ENCODE measurements at regions not wholly inside any gene's neighbourhood (a gene's known extent, or its start where the extent isn't known, plus 50 kb on each side); places are given as distances from the start of the nearest gene placed in this dataset.
"Not testable (repeated sequence)": the region's sequence is repeated elsewhere in the genome, so short reads cannot be mapped to it uniquely, and the experiment has no call there.

DNA sequence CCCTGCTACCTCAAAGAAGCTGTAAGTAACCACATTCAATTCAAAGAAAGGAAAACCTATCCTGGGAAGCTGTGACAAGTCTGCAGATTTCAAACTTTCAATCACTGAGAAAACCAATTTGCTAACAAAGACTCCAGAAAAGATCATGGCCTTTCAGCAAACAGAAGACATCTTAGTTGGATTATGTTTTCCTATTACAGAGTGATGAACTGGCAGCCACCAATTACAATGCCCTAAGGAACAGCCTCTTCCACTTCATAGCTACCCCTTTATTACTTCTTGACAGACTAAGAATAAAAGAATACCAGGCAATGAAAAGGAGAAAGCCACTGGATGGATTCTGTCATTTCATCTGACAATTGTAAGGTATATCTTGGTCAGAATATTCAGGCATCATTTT lies 128.2 kb upstream of the RASEF start:
- no peak for DNase-seq

DNA sequence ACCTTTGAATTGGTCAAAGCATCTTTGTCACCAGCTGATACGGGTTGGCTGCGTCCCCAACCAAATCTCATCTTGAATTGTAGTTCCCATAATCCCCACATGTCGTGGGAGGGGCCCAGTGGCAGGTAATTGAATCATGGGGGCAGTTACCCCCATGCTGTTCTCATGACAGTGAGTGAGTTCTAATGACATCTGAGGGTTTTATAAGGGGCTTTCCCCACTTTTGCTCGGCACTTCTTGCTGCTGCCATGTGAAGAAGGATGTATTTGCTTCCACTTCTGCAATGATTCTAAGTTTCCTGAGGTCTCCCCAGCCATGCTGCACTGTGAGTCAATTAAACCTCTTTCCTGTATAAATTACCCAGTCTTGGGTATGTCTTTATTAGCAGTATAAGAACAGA lies 126.1 kb upstream of the RASEF start:
- DNase-seq: not testable (repeated sequence)

DNA sequence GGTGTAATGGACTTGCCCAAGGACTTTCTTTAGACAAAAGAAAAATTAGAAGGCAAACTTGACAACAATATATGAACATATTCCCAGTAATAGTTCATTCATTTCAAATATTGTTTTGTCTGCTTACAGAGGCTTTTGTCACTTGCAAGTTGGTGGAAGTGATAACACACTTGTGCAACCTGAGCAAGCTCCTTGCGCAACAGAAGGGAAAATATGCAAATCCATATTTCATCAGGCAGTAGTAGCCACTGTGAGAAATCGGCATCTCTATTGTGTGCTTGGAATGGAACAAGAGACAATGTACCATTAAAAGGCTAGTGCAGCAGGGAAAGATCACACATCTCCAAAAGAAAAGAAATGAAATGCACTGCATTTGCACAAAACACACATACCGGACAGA lies 125.3 kb upstream of the RASEF start:
- no peak for DNase-seq

- DNase-seq: no peak
These were observed 123.3 kb upstream of the RASEF start for GRCh38 chr9:83186155-83186737.

DNA sequence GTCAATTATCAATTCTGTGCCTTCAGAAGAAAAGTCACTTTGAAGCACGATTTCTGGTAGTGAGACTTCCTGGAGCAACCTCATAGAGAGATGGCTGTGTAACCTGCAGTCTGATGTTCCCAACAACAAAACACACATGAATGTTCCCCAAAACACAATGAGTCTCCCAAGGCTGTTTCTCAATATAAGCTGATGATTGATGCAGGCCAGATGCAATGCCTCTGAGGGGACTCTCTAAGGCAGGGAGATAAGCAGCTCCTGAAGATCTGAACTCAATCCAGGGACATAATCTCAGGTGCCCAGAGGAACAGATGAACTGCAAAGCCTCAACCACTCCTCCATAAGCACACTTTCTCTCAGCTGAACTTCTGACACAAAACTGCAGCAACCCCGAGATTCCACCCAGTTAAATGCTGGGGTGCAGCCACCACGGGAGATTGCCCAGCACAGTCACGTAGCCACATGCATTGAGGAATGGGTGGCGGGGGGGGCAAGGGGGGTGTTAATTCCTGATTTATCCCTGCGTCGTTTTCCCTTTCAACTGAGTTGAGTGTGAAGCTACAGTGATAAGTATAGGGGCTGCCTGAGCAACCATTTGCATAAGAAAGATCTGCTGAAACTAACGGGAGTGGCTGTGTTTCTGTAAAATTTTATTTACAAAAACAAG lies 122.7 kb upstream of the RASEF start:
- DNase-seq: no peak

GRCh38 chr9:83183621-83184020 lies 120.7 kb upstream of the RASEF start:
- DNase-seq: no peak

DNA sequence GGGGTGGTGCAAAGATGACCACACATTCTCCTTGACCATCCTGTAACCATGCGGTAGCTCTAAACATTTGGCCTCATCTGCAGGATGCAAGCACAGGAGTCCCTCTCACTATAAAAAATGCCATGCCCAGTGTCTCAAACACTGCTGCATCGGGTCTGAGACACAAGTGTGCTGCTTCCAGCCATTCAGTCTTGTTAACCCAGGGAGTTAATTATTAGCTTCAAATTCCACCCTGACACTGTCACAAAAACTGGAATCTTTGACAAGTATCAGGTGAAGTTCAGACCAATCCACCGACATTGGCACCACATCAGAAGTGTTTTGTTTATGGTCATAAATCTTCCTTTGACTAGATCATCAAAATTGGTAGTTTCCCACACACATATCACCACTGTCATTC lies 119.1 kb upstream of the RASEF start:
- DNase-seq: no peak

GRCh38 chr9:83178717-83179116 lies 115.8 kb upstream of the RASEF start:
- DNase-seq: no peak

DNA sequence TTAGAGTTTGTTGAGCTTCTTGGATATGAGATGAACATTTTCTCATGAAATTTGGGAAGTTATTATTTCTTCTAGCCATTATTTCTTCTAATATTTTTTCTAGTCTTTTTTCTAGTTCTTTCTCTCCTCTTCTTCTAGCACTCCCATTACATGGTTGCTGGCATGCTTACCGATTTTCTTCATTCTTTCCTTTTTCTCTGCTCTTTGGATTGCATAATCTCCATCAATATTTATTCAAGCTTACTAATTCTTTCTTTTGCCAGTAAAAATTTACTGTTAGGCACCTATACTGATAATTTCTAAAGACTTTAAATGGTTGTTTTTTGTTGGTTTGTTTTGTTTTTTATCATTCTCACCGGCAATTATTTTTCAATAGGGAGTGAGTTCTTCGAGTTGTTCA lies 114.8 kb upstream of the RASEF start:
- no peak for DNase-seq

GRCh38 chr9:83167126-83167525 lies 104.2 kb upstream of the RASEF start:
- DNase-seq: no peak

- no peak for DNase-seq
These were observed 103.4 kb upstream of the RASEF start for GRCh38 chr9:83166372-83166771.

DNA sequence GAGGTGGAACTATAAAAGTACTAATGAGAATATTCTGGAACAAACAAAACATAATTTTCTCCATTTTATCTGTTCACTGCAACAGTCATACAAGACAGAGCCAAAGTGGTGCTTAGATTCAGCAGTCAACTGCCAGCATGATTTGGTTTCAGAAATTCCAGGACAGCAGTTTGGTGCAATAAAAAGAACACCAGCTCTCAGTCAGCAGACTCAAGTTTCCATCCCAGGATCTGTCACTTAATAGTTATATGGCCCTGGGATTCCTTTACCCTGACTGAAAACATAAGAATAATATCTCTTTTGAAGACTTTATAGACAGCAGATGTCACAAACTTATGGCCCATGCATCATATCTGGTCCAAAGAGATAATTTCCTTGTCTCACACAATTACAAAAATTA lies 92.8 kb upstream of the RASEF start:
- no peak for DNase-seq

DNA sequence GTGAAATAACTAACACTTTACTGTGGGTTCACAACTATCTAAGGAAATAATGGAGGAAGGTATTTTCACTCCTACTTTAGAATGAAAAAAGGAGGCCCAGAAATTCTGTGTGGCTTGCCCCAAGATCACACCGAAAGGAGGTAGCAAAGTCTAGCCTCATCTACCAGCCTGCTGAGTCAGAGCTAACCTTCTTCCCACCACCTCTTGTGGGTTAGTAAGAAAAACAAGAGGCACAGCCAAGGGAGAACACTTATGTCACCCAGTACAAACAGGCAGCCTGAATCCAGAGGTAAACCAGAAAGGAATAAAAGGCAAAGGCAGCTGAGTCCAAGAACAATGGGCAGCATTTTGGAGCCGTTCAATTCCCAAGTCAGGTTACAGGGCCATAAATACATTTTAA lies 91.9 kb upstream of the RASEF start:
- DNase-seq: peak; percentile 3

DNA sequence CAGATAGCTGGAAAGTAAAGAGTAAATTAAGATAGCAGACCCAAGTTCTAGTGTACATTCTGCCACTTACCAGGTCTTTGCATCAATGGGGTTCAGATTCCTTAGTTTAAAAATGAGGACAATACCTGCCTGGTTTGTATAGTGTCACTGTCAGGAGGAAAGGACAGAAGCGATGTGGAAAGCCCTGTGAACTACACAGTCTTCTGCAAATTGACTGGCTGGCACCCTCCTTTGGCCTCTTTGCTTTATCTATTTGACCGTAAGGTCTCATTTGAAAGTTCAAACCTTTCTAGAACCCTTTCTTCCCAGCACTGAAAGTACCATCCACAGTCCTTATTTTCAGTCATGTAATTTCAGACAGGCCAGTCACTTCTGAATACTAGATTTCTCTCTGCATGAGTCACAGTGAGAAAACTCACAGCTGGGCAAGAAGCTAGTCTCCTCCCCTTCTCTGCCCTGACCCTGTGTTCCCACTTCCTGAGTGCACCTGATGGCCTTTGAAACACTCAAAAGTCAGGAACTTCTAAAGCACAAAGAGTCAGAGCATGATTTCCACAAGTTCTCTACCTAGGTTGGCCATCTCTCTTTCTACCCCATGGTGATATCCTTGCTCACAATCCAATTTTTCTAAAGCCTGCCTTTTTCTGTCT lies 91.3 kb upstream of the RASEF start:
- DNase-seq: no peak

- DNase-seq: no peak
These were observed 90.1 kb upstream of the RASEF start for GRCh38 chr9:83153030-83153429.

- no peak for DNase-seq
These were observed 88.7 kb upstream of the RASEF start for GRCh38 chr9:83151627-83152137.

- no peak for DNase-seq
These were observed 84.6 kb upstream of the RASEF start for GRCh38 chr9:83147315-83148149.

DNA sequence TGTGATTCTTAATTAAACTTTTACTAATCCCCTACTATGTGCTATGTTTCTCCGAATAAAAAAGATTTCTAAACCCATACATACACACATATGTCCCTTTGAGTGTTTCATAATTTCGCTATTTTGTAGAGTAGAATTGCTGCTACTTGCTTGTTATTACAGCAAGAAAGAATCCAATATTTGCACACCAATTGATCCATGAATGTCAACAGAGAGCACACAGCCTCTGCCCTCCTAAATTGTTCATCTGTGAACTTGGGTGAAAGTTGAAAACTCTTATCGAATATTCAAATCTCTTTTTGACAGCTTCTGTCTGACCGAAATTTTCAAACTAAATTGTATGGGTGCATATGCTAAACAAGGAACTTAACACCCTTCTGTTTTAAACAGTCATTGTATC lies 83.4 kb upstream of the RASEF start:
- no peak for DNase-seq

DNA sequence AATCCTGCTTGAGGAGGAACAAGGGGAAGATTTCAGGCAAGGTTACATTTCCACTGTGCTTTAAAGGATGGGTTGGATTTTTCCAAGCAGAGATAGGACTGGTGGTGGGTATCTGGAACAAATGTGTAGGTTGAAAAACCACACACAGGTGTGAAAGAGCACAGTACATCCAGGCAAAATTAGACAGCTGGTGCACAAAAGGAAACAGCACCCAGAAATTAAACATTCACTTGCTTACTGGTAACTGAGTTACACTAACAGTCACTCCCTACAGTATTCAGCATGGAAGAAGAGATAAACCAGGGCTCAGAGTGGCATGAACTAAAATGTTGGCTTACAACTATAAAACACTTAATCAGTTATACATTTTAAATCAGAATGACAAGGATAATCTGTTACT lies 81.5 kb upstream of the RASEF start:
- DNase-seq: no peak

DNA sequence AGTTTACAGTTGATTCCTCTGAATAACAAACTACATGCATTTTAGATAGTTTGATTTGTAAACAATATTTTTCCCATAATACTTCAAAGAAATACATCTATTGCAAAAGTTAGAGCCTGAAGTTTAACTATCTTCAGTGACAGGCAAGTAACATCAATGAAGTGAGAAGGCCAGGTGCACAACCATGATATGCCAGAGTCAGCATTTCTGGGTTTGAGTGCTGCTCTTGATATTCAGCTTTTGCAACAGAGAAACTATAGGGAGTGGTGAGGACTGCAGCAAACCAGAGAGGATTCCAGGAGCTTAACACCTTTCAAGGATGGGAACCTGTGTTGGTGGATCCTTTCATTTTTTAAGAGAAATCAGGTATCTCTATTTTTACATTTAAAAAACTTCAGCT lies 79.4 kb upstream of the RASEF start:
- no peak for DNase-seq

DNA sequence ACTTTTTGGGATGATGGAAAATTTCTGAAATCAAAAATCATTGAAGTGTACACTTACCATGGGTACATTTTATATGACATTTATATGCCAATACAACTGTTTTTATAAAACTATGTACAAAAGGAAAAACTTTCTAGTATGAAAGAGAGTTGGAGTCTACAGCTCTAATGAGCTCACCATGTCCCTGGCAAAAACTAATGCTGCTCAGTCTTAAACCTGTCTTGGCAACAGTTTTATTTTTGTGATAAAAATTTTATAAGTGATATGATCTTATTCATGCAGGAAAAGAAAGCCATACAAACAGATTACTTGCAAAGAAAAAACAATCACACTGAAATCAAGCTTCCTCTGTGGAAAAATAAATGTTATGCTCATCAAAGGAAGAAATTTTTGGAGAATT lies 78.9 kb upstream of the RASEF start:
- DNase-seq: no peak

GRCh38 chr9:83140061-83140460 lies 77.1 kb upstream of the RASEF start:
- no peak for DNase-seq

DNA sequence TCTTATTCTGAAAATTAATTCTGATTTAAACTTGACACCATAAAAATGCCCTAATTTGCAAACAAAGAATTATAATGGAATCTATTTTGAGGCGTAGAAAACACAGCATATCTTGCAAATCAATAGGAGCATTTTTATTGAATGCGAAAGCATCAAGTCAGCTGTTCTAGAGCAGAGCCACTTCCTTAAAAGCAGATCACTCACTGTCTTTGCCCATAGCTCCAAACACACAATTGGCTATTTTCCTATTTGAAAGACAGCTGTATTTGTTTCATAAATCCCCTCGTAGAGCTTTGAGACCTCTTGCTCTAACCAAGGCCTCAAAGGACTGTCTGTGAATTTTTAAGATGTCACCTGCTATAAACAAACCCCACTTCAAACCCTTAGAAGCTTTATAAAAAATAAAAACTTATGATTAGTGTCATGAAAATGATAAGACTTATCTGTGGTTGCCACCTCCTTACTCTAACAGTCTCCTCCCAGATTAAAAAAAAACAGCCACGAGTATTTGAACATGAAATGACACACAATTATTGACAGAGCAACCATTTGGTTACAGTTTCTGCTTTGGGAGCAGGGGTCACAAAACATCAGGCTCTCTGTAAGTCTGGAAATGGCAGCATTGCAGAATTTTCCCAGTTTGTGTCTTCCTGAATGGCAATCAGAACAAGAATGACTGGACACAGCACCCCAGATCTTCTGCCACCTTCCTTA lies 75.6 kb upstream of the RASEF start:
- DNase-seq: no peak
